GM23248 (cell line): ENCODE measurements at regions not wholly inside any gene's neighbourhood (a gene's known extent, or its start where the extent isn't known, plus 50 kb on each side); places are given as distances from the start of the nearest gene placed in this dataset.

Experiments
- EZH2 ChIP-seq: fragments of 200-600 bp; sonication (generic); IDR thresholded peaks from 2 replicates; pipeline ENCODE4 v1.6.1; 2018; ENCODE audit warnings: antibody characterized with exemption, mild to moderate bottlenecking; ENCODE audit not compliant: insufficient read depth, poor library complexity, severe bottlenecking
- EZH2phosphoT487 ChIP-seq: fragments of 200-600 bp; sonication (generic); IDR thresholded peaks from 2 replicates; pipeline ENCODE4 v1.6.1; 2018; ENCODE audit warnings: antibody characterized with exemption, moderate library complexity, mild to moderate bottlenecking, low read depth; ENCODE audit not compliant: insufficient read depth

- TF ChIP-seq EZH2phosphoT487: no peak
- no peak for TF ChIP-seq EZH2
Observed at GRCh38 chr10:121169406-121169805, 318.2 kb downstream of the WDR11 start.
